ENCODE measurements at regions not wholly inside any gene's neighbourhood (a gene's known extent, or its start where the extent isn't known, plus 50 kb on each side); places are given as distances from the start of the nearest gene placed in this dataset.
"Not testable (repeated sequence)": the region's sequence is repeated elsewhere in the genome, so short reads cannot be mapped to it uniquely, and the experiment has no call there.

DNA sequence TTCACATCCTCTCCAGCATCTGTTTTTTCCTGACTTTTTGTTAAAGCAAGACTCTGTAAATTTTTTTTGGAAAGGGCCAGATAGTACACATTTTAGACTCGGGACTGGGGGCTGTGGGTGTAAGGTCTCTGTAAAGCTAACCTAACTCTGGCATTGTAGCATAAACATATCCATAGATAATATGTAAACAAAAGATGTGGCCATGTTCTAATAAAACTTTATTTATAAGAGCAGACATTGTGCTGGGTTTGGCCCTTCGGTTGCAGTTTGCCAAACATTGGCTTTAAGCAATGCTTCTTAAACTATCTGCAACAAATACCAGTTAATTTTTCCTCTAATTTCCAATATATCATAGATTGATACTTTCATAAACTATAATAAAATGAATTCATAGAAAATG, 605.2 kb downstream of the EBF1 start:
- no peak for ATAC-seq

DNA sequence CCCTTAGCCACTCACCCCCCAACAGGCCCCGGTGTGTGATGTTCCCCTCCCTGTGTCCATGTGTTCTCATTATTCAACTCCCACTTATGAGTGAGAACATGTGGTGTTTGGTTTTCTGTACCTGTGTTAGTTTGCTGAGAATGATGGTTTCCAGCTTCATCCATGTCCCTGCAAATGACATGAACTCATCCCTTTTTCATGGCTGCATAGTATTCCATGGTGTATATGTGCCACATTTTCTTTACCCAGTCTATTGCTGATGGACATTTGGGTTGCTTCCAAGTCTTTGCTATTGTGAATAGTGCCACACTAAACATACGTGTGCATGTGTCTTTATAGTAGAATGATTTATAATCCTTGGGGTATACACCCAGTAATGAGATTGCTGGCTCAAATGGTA, 605.7 kb downstream of the EBF1 start:
- intact Hi-C loops (cut with DNase I; ENCODE audit: low total_unique reads); H3K27ac ChIP-seq; ATAC-seq; H3K27me3 ChIP-seq; H3K4me1 ChIP-seq; H3K36me3 ChIP-seq; in situ Hi-C loops (cut with MboI; ENCODE audit: low sequenced_read_pairs in 4 of 4); DNase-seq; H3K4me3 ChIP-seq; H3K9me3 ChIP-seq: not testable (repeated sequence)

More for the DNA sequence above, 605.2 kb downstream of the EBF1 start:
- intact Hi-C loops (cut with DNase I; ENCODE audit: low total_unique reads): no loop called here
- H3K4me1 ChIP-seq: no peaks in the 10 kb centered on the region
- no peaks in the 10 kb centered on the region for H3K27me3 ChIP-seq
- in situ Hi-C loops (cut with MboI; ENCODE audit: low sequenced_read_pairs in 4 of 4): no loop called here
- no peaks in the 10 kb centered on the region for H3K9me3 ChIP-seq
- H3K4me3 ChIP-seq: no peak overlapping the region
- no peak overlapping the region for H3K27ac ChIP-seq
- no peaks in the 10 kb centered on the region for H3K36me3 ChIP-seq
- no peak for TF ChIP-seq POLR2A (IDR thresholded peaks at IDR 0.05)
- TF ChIP-seq, protein P1, sequence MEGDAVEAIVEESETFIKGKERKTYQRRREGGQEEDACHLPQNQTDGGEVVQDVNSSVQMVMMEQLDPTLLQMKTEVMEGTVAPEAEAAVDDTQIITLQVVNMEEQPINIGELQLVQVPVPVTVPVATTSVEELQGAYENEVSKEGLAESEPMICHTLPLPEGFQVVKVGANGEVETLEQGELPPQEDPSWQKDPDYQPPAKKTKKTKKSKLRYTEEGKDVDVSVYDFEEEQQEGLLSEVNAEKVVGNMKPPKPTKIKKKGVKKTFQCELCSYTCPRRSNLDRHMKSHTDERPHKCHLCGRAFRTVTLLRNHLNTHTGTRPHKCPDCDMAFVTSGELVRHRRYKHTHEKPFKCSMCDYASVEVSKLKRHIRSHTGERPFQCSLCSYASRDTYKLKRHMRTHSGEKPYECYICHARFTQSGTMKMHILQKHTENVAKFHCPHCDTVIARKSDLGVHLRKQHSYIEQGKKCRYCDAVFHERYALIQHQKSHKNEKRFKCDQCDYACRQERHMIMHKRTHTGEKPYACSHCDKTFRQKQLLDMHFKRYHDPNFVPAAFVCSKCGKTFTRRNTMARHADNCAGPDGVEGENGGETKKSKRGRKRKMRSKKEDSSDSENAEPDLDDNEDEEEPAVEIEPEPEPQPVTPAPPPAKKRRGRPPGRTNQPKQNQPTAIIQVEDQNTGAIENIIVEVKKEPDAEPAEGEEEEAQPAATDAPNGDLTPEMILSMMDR (IDR thresholded peaks at IDR 0.05 in 4 of 5, conservative IDR thresholded peaks at IDR 0.05 in 1 of 5): no peak
- no peak for DNase-seq

DNA sequence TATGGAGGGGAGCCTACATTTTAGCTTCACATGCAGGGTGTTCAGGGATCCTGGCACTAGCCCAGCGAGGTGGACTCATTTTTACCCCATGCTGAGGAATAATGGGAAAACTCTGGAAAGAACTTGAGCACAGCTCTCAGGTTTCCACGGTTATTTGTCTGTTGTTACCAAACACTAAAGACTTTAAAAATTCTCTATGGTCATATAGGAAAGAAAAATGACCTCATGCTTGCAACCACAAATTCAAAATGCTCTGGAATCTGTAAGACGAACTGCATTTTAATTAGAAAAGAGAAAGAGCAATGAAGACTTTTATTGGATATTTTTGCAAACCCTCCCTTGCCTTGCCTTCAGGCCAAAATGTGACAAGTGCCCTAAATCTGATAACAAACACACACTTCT, 606.9 kb downstream of the EBF1 start:
- intact Hi-C loops (cut with DNase I; ENCODE audit: low total_unique reads) (no loop called here), in situ Hi-C loops (cut with MboI; ENCODE audit: low sequenced_read_pairs in 4 of 4) (no loop called here)
- no peak overlapping the region for H3K27ac ChIP-seq
- DNase-seq (no peak), ATAC-seq (no peak)
- no peak overlapping the region for H3K4me3 ChIP-seq
- no peaks in the 10 kb centered on the region for H3K36me3 ChIP-seq
- H3K27me3 ChIP-seq: no peaks in the 10 kb centered on the region
- no peaks in the 10 kb centered on the region for H3K9me3 ChIP-seq
- TF ChIP-seq, protein P1 (IDR thresholded peaks at IDR 0.05 in 4 of 5, conservative IDR thresholded peaks at IDR 0.05 in 1 of 5): no peak
- no peak for TF ChIP-seq POLR2A (IDR thresholded peaks at IDR 0.05)
- H3K4me1 ChIP-seq: no peaks in the 10 kb centered on the region

DNA sequence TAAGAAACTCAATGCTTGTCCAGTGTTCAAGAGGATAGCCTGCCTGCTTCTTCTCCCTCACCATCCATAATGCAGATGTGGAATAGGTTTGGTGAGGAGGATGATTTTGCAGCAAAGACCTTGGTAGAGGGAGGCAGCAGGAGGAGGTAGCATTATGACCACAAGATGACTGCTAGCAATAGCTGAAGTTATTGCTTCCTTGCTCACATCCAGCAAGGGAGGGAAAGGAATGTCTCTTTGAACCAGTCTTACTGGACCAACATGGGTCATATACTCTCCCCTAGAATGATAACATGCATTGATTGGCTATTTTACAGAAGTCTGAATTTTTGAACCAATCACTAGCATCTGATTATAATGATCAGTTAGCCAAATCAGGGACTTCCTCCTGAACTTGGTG, 607.6 kb downstream of the EBF1 start:
- intact Hi-C loops (cut with DNase I; ENCODE audit: low total_unique reads): no loop called here
- Histone ChIP-seq H3K9me3 (no peaks in the 10 kb centered on the region), H3K27ac (no peak overlapping the region), H3K27me3 (no peaks in the 10 kb centered on the region), H3K4me1 (no peaks in the 10 kb centered on the region), H3K36me3 (no peaks in the 10 kb centered on the region), H3K4me3 (no peak overlapping the region)
- DNase-seq (no peak), ATAC-seq (no peak)
- TF ChIP-seq POLR2A (IDR thresholded peaks at IDR 0.05): no peak
- TF ChIP-seq, protein P1 (IDR thresholded peaks at IDR 0.05 in 4 of 5, conservative IDR thresholded peaks at IDR 0.05 in 1 of 5): no peak
- in situ Hi-C loops (cut with MboI; ENCODE audit: low sequenced_read_pairs in 4 of 4): no loop called here

DNA sequence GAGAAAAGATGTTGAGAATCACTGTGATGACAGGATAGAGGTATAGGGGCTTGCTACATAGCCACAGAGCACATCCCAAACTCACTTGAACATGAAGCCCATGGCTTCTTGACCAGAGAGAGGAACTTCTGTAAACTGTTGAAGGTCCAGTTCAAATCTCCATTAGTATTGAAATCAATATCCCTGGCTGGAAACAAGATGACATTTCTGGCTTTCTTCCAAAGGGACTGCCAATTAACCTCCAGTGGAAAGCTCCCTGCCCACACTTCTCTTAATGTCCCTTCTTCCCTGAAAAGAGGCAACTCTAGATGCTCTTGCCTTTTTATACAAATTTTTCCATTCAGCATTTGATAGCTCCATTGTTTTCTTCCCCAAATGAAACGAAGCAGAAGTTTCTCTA, 612.1 kb downstream of the EBF1 start:
- H3K9me3 ChIP-seq: no peaks in the 10 kb centered on the region
- in situ Hi-C loops (cut with MboI; ENCODE audit: low sequenced_read_pairs in 4 of 4) (no loop called here), intact Hi-C loops (cut with DNase I; ENCODE audit: low total_unique reads) (loop anchor here (5.0 kb wide), 1 partner anchor 65 kb away; no protein-coding TSS in a partner anchor)
- no peak for ATAC-seq
- no peak for TF ChIP-seq POLR2A (IDR thresholded peaks at IDR 0.05)
- TF ChIP-seq, protein P1 (IDR thresholded peaks at IDR 0.05 in 4 of 5, conservative IDR thresholded peaks at IDR 0.05 in 1 of 5): no peak
- H3K36me3 ChIP-seq: no peaks in the 10 kb centered on the region
- no peaks in the 10 kb centered on the region for H3K4me1 ChIP-seq
- H3K27me3 ChIP-seq: no peaks in the 10 kb centered on the region
- no peak overlapping the region for H3K4me3 ChIP-seq
- DNase-seq: no peak
- peak overlapping the region in 3 of 4 donors; percentile 24 to 62 (median 29) for H3K27ac ChIP-seq

Data from gastrocnemius medialis (tissue), 4 donors.